GM18861 (cell line): ENCODE measurements at regions not wholly inside any gene's neighbourhood (a gene's known extent, or its start where the extent isn't known, plus 50 kb on each side); places are given as distances from the start of the nearest gene placed in this dataset.

Experiments used
- ATAC-seq: cut with Tn5 transposase; IDR thresholded peaks from one replicate; pipeline ENCODE4 v1.9.1; 2021; ENCODE audit not compliant: unreplicated experiment

DNA sequence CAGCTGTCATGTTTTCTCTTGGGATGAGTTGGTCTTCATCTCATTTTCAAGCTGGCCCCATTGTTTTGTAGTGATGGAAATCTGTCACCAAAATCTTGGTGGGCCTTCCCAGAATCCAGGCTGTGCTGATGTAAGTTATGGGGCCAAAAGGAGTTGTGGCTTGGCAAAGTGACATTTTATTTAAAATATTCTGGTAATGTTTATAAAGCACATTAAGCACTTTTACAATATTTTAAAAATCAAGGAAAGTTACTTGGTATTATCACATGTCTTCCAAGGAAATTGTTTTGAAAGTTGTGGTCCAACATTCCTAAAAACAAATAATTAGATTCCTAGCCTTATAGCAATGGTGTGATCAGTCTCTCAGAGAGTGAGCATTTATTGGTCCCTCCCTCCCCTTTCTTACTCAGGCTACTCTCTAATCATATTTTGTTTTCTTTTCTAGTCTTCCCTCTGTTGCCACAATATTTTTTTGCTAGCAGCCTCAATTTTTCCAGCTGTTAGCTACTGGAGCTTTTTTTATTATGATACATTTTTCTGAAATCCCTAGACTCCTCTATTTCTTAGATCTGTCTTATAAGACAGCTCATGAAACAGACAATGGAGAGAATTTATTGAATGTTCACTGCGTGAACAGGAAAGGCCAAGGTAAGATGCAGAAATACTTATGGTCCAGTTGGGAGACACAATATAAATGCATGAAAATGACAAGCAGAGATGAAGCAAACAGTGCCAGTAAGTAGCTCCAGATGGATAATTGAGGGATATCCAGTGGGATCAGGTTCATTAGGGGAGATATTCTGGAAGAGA is 408.1 kb upstream of the ZNF608 start:
- ATAC-seq = no peak

DNA sequence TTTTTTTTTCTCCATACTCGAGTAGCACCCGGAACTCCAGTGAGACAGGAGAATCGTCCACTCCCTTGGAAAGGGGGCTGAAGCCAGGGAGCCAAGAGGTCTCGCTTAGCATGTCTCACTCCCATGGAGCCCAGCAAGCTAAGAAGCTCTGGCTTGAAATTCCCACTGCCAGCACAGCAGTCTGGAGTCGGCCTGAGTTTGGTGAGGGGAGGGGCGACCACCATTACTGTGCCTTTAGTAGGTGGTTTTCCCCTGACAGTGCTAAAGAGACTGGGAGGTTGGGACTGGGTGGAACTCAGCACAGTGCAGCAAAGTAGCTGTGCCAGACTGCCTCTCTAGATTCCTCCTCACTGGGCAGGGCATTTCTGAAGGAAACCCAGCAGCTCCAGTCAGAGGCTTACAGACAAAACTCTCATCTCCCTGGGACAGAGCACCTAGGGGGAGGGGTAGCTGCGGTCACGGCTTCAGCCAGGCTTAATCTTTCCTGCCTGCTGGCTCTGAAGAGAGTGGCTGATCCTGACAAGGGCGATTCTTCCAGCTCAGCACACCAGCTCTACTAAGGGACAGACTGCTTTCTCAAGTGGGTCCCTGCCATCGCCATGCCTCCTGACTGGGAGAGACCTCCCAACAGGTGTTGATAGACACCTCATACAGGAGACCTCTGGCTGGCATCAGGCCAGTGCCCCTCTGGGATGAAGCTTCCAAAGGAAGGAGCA is 414.5 kb upstream of the ZNF608 start:
- no peak for ATAC-seq

DNA sequence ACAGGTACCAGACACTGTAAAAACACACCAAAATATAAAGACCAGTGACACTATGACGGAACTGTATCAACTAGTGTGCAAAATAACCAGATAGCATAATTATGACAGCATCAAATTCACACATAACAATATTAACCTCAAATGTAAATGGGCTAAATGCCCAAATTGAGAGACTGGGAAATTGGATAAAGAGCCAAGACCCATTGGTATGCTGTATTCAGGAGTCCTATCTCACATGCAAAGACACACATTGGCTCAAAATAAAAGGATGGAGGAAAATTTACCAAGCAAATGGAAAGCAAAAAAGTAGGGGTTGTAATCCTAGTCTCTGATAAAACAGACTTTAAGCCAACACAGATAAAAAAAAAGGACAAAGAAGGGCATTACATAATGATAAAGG is 416.3 kb upstream of the ZNF608 start:
- no peak for ATAC-seq

DNA sequence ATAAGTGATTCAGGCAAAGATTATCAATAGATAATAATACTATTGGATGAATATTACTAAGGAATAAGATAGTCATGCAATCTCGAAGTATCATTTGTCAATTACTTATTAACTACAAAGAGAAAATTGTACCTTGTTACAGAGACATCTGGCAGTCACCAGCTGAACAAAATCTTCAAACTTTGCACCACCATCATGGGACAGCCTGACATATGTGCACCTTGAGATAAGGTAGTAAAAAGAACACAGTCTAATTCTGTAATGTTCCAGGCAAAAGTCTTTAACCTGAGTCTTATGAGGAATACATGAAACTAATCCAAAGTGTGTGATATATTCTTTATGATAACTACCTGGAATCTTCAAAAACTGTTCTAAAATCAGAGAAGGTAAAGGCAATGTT is 423.0 kb upstream of the ZNF608 start:
- no peak for ATAC-seq

DNA sequence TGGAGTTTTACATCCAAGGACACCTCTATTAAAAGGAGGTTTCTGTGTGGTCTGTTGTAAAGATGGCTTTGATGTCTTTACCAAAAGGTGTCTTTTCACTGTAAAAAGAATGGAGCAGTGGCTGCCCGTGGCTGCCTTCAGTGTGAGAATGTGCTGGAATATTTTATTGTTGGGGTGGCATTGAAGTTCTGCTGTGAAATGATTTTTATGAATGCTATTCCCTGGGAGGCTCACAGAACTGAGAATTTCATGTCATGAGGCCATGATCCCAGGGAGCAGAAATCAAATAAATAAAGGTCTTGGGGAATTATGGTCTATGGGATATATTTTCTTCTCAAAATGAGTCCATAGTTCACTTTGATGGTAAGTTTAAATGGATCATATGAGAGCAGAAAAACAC is 425.2 kb upstream of the ZNF608 start:
- no peak for ATAC-seq

DNA sequence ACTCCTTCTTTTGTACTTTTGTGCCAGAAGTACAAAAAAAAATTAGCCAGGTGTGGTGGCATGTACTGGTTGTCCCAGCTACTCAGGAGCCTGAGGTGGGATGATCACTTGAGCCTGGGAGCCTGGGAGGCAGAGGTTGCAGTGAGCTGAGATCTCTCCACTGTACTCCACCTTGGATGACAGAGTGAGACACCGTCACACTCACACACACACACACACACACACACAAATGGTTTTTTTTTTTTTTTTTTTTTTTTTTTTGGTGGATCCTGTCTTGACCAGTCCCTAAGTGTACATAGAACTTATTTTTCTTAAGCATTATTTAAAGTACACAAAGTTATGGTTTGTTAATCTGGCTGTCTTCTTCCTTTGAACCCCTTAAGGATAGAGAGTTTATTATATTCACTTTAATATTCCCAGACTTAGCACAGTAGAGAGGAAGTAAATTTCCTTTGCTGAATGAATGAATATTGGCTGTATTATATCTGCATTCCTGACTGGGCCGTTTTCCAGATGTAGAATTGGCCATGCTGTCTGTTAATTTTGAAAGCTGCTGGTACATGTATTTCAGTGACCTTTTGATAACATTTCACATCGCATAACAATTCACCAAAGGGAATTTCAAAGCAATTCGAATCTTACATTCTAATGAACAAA is 429.0 kb upstream of the ZNF608 start:
- no peak for ATAC-seq

DNA sequence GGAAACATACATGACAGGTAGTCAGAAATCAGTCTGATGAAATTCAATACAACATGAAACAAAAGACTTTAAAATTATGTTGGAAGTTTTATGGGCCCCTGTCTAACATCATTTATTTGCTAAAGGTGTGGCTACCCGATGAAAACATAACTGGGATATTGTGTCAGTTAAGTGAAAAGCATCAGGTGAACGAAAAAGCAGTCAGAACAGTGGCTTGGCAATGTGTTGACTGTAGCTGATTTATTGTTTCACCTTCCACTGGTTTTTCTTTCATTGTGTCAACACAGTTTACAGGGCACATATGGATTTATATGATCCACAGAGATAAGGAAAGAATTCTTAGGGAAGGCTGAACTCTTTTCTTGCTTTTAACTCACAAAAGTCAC is 429.6 kb upstream of the ZNF608 start:
- no peak for ATAC-seq

DNA sequence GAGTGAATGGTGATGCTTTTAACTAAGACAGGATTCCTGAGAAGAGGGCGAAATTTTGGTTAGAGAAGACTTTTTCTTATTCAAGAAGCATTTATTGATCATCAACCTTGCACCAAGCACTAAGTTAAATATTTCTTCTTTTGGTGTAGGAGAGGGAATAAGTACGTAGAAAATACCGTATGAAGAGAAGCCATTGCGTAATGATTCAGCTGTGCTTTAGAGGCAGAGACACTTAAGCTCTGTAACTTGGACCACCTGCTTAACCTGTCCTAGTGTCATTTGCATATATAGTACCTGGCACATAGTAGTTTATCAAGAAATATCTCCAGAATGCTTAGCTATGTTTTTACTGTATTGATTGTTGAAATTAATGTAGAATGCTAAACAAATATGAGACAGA is 430.9 kb upstream of the ZNF608 start:
- no peak for ATAC-seq

DNA sequence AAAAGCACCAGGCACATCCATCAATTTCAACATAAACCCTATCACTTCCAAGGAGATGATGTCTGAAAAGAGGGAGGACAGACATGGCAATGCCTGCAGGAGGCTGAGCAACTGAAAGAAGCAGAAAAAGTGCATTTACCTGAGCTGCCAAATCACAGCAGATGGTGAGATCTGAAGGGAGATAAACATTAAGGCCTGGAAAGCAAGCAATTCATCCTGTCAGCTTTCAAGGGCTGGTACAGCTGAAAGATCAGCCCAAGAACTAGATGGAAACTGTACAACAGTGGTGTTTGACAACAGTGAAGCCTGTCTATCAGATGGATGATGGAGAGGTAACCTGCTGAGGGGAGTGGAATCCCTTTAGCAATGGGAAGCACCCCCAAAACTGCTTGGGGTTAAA is 433.2 kb upstream of the ZNF608 start:
- no peak for ATAC-seq

DNA sequence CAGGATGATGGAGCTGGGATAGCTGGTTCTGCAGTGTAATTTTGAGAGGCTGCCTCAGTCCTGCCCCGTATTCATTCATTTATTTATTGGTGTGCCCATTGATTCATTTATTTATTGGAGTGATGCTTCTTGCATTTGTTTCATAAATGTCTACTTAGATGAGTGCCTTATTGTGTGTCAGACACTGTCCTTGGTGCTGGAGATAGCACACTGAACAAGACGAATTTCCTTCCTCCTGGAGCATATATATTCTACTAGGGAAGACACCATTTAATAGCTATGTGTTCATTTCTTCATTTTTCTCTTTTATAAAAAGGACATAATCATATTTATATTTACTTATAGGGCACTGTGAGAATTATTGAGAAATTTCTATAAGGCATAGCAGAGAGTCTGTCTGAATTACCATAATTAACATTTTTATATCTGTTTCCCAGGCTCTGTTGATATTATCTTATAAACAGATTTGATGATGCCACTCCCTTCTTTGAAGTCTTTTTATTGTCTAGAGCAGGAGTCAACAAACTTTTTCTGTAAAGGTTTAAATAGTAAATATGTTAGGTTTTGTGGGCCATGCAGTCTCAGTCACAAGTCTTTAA is 433.9 kb upstream of the ZNF608 start:
- ATAC-seq = no peak

DNA sequence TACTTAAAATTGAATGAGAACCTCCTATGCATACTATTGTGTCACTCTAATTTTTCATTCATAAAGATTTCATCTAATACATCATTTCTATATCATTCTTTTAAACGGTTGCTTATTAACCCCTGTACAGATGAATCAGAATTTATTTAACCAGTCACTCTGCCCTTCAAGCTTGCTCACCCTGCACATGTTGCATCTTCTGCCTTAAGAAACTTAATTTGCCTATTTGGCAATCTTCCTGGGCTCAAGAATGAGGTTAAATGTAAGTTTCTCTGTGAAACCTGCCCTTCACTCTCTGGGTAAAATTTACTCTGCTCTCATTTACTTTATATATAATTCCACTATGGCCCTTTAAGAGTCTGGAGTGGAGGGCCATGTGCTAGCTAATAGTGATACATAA is 434.7 kb upstream of the ZNF608 start:
- no peak for ATAC-seq

DNA sequence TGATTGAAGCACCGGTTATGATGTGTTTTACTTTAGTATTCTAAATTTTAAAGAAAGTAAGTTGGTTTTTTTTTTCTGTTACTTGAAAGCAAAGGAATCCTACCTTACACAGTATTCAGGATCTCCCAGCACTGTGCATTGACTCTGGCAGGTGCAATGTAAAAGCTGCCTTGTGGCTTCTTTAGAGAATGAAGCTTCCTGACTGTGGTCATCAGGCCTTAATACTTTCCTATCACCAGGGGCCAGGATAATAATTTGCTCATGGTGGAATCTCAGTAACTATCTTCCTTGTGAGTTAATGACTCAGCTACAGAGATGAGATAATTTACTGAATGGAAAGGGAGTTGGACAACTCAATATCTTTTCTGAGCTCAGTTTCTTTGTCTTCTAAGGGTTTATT is 435.5 kb upstream of the ZNF608 start:
- ATAC-seq = no peak

DNA sequence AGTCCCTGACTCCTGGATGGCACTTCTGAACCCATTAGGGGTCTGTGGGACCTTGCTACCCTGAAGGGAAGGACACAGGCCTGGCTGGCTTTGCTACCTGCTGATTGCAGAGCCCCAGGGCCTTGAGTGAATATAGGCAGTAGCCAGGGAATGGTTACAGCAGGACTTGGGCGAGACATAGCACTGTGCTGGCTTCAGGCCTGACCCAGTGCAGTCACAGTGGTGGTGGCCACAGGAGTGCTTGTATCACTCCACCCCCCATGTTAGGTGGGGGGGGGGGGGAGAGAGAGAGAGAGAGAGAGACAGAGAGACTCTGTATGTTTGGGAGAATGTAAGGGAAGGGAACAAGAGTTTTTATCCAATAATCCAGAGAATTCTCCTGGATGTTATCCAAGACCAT is 439.3 kb upstream of the ZNF608 start:
- ATAC-seq = no peak

DNA sequence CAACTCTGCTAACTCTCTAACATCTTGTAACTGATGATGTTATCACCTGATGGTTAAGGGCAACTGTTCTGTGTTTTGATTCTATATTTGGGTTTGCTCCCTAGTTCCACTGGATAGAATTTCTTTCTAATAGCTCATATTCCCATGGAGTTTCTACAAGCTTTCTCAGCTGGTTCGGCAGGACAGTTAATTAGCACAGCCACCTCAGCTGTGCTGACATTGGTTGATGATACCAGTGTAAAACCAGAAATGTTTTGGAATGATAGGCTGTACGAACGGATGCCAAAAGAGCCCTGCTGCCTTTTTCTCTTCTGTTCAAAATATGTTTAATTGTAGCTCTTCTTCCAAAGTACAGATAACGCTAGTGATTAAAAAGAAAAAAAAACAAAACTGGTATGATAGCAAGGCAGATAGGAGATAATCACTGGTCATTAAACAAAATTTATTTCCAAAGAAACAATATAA is 440.5 kb upstream of the ZNF608 start:
- ATAC-seq = no peak

DNA sequence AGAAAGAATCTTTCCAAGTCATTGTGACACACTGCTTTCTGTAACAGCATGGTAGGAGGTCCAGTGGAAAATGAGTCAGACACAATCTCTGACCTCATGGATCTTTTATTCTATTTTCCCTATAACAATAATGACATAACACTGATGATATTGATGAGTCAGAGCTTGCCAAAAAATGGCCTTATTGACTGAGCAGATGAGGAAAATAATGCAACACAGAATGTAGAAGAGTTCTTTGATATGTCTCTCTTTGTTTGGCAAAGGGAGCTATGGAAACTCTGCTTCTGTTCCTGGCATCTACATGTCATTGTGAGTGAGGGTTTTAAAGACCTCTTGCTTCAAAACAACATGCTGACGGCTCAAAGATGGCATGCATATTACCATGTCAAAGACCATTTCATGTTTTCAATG is 443.1 kb upstream of the ZNF608 start:
- ATAC-seq = no peak

DNA sequence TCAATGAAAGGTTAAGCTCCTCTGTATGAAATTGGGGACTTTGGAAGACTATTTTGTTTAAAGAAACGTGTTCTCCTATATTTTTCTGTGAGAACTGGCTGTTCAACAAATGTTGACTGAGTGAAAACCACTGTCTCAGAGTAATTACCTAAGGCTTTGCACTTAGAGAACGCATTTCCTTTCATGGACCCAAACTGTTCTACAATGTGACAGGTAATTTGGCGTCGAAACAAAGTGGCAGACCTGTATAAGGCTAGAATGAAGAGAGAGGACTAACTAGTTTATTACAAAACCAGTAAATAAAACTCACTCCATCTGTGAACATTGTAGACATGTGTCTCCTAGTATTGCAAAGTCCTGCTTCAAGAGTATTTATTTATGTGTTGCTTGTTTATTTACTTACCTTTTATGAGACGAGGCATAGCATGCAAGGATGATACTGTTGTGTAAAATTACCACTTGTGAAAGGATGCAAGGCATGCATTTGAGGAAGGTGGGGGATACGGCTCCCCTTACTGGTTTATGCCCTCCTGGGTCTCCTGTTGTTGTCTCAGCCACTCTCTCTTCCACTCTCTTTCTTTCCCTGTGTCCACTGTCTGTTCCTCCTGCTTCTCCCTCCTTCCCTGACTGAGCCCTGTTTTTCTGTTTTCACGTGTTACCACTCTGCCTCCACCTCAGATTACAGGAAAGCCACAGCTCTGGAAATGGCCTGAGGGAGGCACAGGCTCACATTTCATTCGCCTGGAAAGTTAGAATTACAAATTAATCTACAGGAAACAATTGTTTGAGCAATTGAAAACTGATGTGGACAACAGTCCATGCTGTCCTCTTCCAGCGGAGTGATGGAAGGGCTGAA is 444.0 kb upstream of the ZNF608 start:
- ATAC-seq = no peak

DNA sequence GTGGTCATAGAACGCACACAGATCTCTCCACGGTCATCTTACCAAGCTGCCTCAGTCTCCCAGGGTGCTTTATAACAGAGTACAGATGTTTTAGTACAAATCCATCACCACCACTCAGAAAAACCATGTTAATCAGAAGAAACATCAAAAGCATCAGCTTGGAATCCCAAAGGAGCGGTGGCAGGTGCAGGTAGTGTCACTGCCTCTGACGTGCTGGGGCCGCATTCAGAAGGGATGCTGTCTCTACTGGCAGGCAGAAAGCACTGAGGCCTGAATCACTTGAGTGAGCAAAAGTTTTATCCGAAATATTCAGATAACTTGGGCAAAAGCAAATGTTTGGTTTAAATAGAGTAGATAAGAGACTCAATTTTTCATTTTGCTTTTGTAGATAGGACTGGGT is 448.4 kb upstream of the ZNF608 start:
- ATAC-seq = no peak

DNA sequence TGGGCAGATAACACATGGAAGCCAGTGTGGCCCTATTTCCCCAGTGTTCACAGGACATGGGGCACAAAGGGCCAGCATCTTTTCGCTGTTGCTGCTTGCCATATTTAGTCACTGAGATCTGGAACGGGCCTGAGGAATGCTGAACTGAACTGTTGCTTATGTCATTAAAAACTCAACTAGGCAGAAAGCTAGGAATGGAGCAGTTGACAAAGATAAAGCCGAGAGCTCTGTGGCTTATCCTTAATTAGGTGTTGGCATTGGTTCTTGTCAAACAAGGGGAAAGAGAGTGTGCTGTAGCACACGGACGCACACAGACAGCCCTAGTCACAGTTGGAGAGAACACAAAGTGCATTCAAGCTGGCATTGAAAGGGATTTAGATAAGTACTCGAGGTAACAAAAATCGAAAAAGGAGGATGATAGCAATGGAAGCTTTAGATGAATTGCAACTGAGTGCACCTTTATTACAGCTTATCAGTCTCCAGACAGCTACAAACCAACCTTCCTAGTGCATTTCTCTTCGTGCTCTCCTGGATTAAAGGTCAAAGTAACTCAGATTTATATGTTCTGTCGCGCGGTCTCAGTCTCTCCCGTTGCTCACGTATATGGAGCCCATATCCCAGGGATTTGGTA is 450.2 kb upstream of the ZNF608 start:
- no peak for ATAC-seq

DNA sequence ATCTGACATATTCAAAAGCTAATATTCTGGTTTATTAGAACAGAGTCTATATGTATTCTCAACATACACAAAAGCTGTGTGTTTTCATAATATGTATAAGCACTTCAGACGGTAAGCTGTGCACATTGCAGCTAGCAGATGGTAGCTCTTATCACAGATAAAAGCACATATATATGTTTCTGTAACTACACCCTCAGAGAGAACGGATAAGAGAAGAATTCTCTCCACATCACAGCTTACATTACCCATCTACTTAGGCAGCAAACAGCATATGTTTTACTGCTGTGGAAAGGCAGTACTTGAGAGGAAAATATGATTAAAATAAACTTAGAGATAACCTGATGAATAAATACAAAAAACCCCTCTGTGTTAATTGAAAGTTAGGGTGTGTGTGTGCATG is 450.9 kb upstream of the ZNF608 start:
- no peak for ATAC-seq

DNA sequence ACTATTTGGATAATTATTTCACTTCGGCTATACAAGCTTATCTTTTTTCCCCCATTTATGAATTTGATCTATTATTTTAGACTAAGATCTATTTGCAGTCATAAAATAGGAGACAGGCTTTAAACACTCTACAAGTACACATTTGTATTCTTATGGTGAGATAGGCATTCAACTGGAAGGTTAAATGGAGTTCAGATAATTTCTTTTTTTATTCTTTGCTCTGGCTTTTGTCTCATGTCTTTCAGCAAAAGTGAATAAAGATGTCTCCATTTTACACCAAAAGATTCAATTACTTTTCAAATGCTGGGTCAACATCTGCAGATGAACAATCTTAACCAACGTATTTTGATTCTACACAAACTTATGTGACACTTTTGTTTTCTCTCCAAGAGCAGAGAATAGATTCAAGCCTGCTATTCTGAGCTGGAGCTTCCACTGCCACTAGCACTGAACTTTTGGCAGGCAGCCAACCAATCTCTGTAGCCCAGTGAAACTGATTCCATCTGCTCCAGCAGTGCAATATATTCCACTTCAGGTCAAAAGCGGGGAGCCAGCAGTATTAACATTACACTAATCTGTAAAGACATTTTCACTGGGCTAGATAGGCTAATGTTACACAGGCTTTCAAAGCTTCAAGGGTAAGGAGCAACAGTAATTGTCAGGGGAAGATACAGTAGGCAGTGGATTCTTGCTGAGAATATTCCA is 452.0 kb upstream of the ZNF608 start:
- no peak for ATAC-seq
